Panc1 (cell line): ENCODE measurements at regions not wholly inside any gene's neighbourhood (a gene's known extent, or its start where the extent isn't known, plus 50 kb on each side); places are given as distances from the start of the nearest gene placed in this dataset.

Experiments
- ATAC-seq: fragments of 200-7000 bp; cut with Tn5 transposase; 2 replicates; pipeline ENCODE4 v1.9.1; 2020; ENCODE audit warnings: mild to moderate bottlenecking, moderate library complexity
- BruUV-seq: library from RNA; stranded (reverse); fragments of 400-500 nt; replicated peaks from 2 replicates; lab custom pipeline; 2021; lab: Mats Ljungman, UMichigan
- CTCF ChIA-PET: fragments of 300-600 bp; sonication (Branson Sonifier 250); formaldehyde crosslinking; loops from one replicate; lab custom pipeline; 2022; ENCODE audit warnings: antibody characterized with exemption; lab: Charles Lee
- POLR2A ChIA-PET: fragments of 300-600 bp; sonication (Branson Sonifier 250); formaldehyde crosslinking; loops from one replicate; lab custom pipeline; 2022; ENCODE audit warnings: antibody characterized with exemption; lab: Charles Lee
- DNase-seq: peaks from one replicate; pipeline ENCODE4 v3.0.0-alpha.2; 2010; ENCODE audit warnings: low read depth, low spot score
- H3K27ac ChIP-seq: 2 replicates; pipeline ENCODE4 v1.5.1; 2011; ENCODE audit warnings: mild to moderate bottlenecking, low read length, inconsistent platforms
- H3K27me3 ChIP-seq: fragments of 200-500 bp; sonication (Bioruptor generic); 2 replicates; pipeline ENCODE4 v1.6.0; 2014; ENCODE audit warnings: low read length, inconsistent platforms; ENCODE audit not compliant: control insufficient read depth, insufficient read depth
- H3K36me3 ChIP-seq: fragments of 200-500 bp; sonication (Bioruptor generic); 2 replicates; pipeline ENCODE4 v1.5.1; 2014; ENCODE audit warnings: inconsistent platforms, mild to moderate bottlenecking, low read length, moderate library complexity; ENCODE audit not compliant: control insufficient read depth, insufficient read depth
- H3K4me1 ChIP-seq: 2 replicates; pipeline ENCODE4 v1.5.1; 2011; ENCODE audit warnings: inconsistent platforms, mild to moderate bottlenecking, low read length, moderate library complexity; ENCODE audit not compliant: control insufficient read depth, insufficient read depth
- H3K4me3 ChIP-seq, 2 experiments: 2 replicates each; pipeline ENCODE4 v1.5.1; 2011 to 2012; ENCODE audit warnings: low read depth in 2 of 2, low read length in 2 of 2, mild to moderate bottlenecking in 2 of 2, inconsistent platforms in 1 of 2, moderate library complexity in 1 of 2
- H3K9me3 ChIP-seq: fragments of 200-500 bp; sonication (Bioruptor generic); 2 replicates; pipeline ENCODE4 v1.5.1; 2014; ENCODE audit warnings: low read depth, mild to moderate bottlenecking, inconsistent platforms, low read length, moderate library complexity; ENCODE audit not compliant: control insufficient read depth, insufficient read depth
- CTCF ChIP-seq: fragments of 450-650 bp; IDR thresholded peaks from 2 replicates; pipeline ENCODE4 v1.5.1; 2017; ENCODE audit warnings: mild to moderate bottlenecking
- POLR2AphosphoS5 ChIP-seq: IDR thresholded peaks from 2 replicates; pipeline ENCODE4 v1.6.1; 2012; ENCODE audit warnings: mild to moderate bottlenecking, low read depth, low read length, moderate library complexity
- REST ChIP-seq, 2 experiments: IDR thresholded peaks; 2 replicates each; pipeline ENCODE4 v1.6.1; 2011 to 2012; ENCODE audit warnings: low read depth in 2 of 2, control low read depth in 1 of 2, low read length in 1 of 2, mild to moderate bottlenecking in 1 of 2, moderate library complexity in 1 of 2; ENCODE audit not compliant: insufficient read depth in 1 of 2
- SIN3A ChIP-seq: IDR thresholded peaks from 2 replicates; pipeline ENCODE4 v1.6.1; 2012; ENCODE audit warnings: low read depth, mild to moderate bottlenecking, low read length, moderate library complexity, borderline replicate concordance; ENCODE audit not compliant: insufficient read depth
- TCF7L2 ChIP-seq: IDR thresholded peaks from 2 replicates; pipeline ENCODE4 v1.6.1; 2011; ENCODE audit warnings: mild to moderate bottlenecking, low read depth, low read length, inconsistent platforms
- in situ Hi-C: cut with HindIII; loops from 2 replicates; pipeline ENCODE4 v1.10.0; 2016; ENCODE audit warnings: low sequenced_read_pairs, low pct_unique_long_range_greater_than_20kb
- intact Hi-C: fragments of 100-400 bp; cut with micrococcal nuclease; formaldehyde crosslinking; loops from one replicate; pipeline ENCODE4 v1.10.0; 2022; ENCODE audit not compliant: unreplicated experiment

- Histone ChIP-seq H3K27me3 (no peaks in the 10 kb centered on the region), H3K4me3 (no peak overlapping the region), H3K9me3 (no peaks in the 10 kb centered on the region), H3K27ac (no peak overlapping the region), H3K36me3 (no peaks in the 10 kb centered on the region), H3K4me1 (no peaks in the 10 kb centered on the region)
- no peak for DNase-seq
- intact Hi-C loops: no loop called here
- no peak for ATAC-seq
- no peak for TF ChIP-seq TCF7L2
- TF ChIP-seq CTCF: no peak
- no peak for TF ChIP-seq POLR2AphosphoS5
- TF ChIP-seq REST (IDR thresholded peaks at IDR 0.05; ENCODE audit: insufficient read depth in 1 of 2, low read depth in 2 of 2, low read length in 1 of 2): no peak
- TF ChIP-seq SIN3A: no peak
- ChIA-PET CTCF (no interaction called here), POLR2A (no interaction called here)
- no TSS peak for BruUV-seq
- in situ Hi-C loops: no loop called here
Measured at GRCh38 chr12:33588725-33589405, 149.2 kb upstream of the SYT10 start.

- DNase-seq (no peak), ATAC-seq (no peak)
- no TSS peak for BruUV-seq
- intact Hi-C loops (no loop called here), in situ Hi-C loops (no loop called here)
- ChIA-PET CTCF (no interaction called here), POLR2A (no interaction called here)
- Histone ChIP-seq H3K4me1 (no peaks in the 10 kb centered on the region), H3K27ac (no peak overlapping the region), H3K27me3 (no peaks in the 10 kb centered on the region), H3K9me3 (no peaks in the 10 kb centered on the region), H3K4me3 (no peak overlapping the region), H3K36me3 (no peaks in the 10 kb centered on the region)
- no peak for TF ChIP-seq TCF7L2
- TF ChIP-seq POLR2AphosphoS5: no peak
- TF ChIP-seq SIN3A: no peak
- TF ChIP-seq REST (IDR thresholded peaks at IDR 0.05; ENCODE audit: insufficient read depth in 1 of 2, low read depth in 2 of 2, low read length in 1 of 2): no peak
- TF ChIP-seq CTCF: no peak
Measured at GRCh38 chr12:33589576-33590114, 150.0 kb upstream of the SYT10 start.
